Keratinocyte (primary cell): ENCODE measurements at regions not wholly inside any gene's neighbourhood (a gene's known extent, or its start where the extent isn't known, plus 50 kb on each side); places are given as distances from the start of the nearest gene placed in this dataset.

ENCODE experiments used
- DNase-seq: peaks from one replicate; pipeline ENCODE4 v3.0.0-alpha.2; 2011; ENCODE audit warnings: low read depth, missing footprints, low spot score
- FAIRE-seq: peaks from 2 replicates; lab custom pipeline; 2011; peaks lifted over from hg19 to GRCh38; lab: Jason Lieb, UNC
- H2AFZ ChIP-seq: 2 replicates; pipeline ENCODE4 v1.6.0; 2012; ENCODE audit warnings: low read length, control low read depth, inconsistent platforms; ENCODE audit not compliant: control insufficient read depth
- H3K27ac ChIP-seq: 2 replicates; pipeline ENCODE4 v1.5.1; 2011; ENCODE audit warnings: low read length; ENCODE audit not compliant: control insufficient read depth, insufficient read depth
- H3K27me3 ChIP-seq: 3 replicates; pipeline ENCODE4 v1.6.0; 2011; ENCODE audit warnings: low read length; ENCODE audit not compliant: control insufficient read depth, insufficient read depth; ENCODE audit errors: extremely low read depth
- H3K36me3 ChIP-seq, 2 experiments: 2 replicates in 1 of 2; 3 replicates in 1 of 2; pipeline ENCODE4 v1.5.1; 2011; ENCODE audit warnings: low read length in 2 of 2, mild to moderate bottlenecking in 1 of 2; ENCODE audit not compliant: control insufficient read depth in 2 of 2, insufficient read depth in 2 of 2; ENCODE audit errors: extremely low read depth in 1 of 2
- H3K4me1 ChIP-seq: 3 replicates; pipeline ENCODE4 v1.5.1; 2011; ENCODE audit warnings: low read length; ENCODE audit not compliant: control insufficient read depth, insufficient read depth; ENCODE audit errors: extremely low read depth
- H3K4me2 ChIP-seq: 3 replicates; pipeline ENCODE4 v1.6.0; 2011; ENCODE audit warnings: low read depth, low read length; ENCODE audit not compliant: control insufficient read depth, insufficient read depth; ENCODE audit errors: extremely low read depth
- H3K4me3 ChIP-seq, 3 experiments: fragments of 200-600 bp in 1 of 3; sonication (generic) in 1 of 3; 2 replicates in 2 of 3; 3 replicates in 1 of 3; pipeline ENCODE4 v1.5.1; 2011 to 2016; ENCODE audit warnings: low read length in 3 of 3, mild to moderate bottlenecking in 3 of 3, control low read depth in 2 of 3, inconsistent platforms in 1 of 3, low read depth in 1 of 3, mixed read lengths in 1 of 3, mixed run types in 1 of 3, moderate library complexity in 1 of 3; ENCODE audit not compliant: control insufficient read depth in 2 of 3, insufficient read depth in 2 of 3; ENCODE audit errors: extremely low read depth in 1 of 3
- H3K79me2 ChIP-seq: 2 replicates; pipeline ENCODE4 v1.6.0; 2012; ENCODE audit warnings: low read length; ENCODE audit not compliant: control insufficient read depth, insufficient read depth
- H3K9ac ChIP-seq: 3 replicates; pipeline ENCODE4 v1.6.0; 2011; ENCODE audit warnings: low read length; ENCODE audit not compliant: control insufficient read depth, insufficient read depth; ENCODE audit errors: extremely low read depth
- H3K9me1 ChIP-seq: 3 replicates; pipeline ENCODE4 v1.6.0; 2011; ENCODE audit warnings: low read length; ENCODE audit not compliant: control insufficient read depth, insufficient read depth; ENCODE audit errors: extremely low read depth
- H3K9me3 ChIP-seq: 2 replicates; pipeline ENCODE4 v1.5.1; 2012; ENCODE audit warnings: low read depth, low read length; ENCODE audit not compliant: control insufficient read depth
- H4K20me1 ChIP-seq: 3 replicates; pipeline ENCODE4 v1.6.0; 2011; ENCODE audit warnings: low read length; ENCODE audit not compliant: control insufficient read depth, insufficient read depth; ENCODE audit errors: extremely low read depth
- EZH2 ChIP-seq: IDR thresholded peaks from one replicate; pipeline ENCODE4 v1.6.1; 2012; ENCODE audit warnings: inconsistent platforms, mild to moderate bottlenecking, low read length, moderate library complexity
- dilution Hi-C: fragments of 300-500 bp; cut with MboI; formaldehyde crosslinking; loops from one replicate; pipeline ENCODE4 v1.7.0; 2020; ENCODE audit warnings: low sequenced_read_pairs; ENCODE audit not compliant: extremely low pct_ligation_motif_present
- TF ChIP-seq, protein P1 (sequence below), 3 experiments: IDR thresholded peaks in 1 of 3; conservative IDR thresholded peaks in 1 of 3; optimal IDR thresholded peaks in 1 of 3; 2 replicates in 2 of 3; 3 replicates in 1 of 3; pipeline versions ENCODE3 to v1.5.1; 2011; ENCODE audit warnings: low read length in 3 of 3, mild to moderate bottlenecking in 3 of 3, moderate library complexity in 2 of 3, control low read depth in 1 of 3, inconsistent platforms in 1 of 3; ENCODE audit not compliant: insufficient read depth in 2 of 3; ENCODE audit errors: extremely low read depth in 1 of 3

DNA sequence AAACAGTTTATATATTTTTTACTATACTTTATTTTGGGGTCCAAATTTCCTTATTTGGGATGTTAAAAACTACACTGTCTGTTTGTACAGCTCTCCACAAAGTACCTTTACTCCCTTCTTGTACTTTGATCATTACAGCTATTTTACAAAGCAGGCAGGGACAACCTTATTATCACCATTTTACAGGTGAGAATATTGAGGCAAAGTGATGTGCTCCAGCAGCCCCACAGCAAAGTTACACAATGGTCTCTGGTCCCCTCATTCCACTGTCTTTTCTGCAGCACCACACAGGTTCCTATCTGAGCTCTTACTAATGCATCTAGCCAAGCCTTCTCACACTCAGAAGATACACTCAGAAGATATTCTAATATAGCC, 457.3 kb downstream of the RASEF start:
- TF ChIP-seq, protein P1, sequence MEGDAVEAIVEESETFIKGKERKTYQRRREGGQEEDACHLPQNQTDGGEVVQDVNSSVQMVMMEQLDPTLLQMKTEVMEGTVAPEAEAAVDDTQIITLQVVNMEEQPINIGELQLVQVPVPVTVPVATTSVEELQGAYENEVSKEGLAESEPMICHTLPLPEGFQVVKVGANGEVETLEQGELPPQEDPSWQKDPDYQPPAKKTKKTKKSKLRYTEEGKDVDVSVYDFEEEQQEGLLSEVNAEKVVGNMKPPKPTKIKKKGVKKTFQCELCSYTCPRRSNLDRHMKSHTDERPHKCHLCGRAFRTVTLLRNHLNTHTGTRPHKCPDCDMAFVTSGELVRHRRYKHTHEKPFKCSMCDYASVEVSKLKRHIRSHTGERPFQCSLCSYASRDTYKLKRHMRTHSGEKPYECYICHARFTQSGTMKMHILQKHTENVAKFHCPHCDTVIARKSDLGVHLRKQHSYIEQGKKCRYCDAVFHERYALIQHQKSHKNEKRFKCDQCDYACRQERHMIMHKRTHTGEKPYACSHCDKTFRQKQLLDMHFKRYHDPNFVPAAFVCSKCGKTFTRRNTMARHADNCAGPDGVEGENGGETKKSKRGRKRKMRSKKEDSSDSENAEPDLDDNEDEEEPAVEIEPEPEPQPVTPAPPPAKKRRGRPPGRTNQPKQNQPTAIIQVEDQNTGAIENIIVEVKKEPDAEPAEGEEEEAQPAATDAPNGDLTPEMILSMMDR (optimal IDR thresholded peaks at IDR 0.05 in 1 of 3, IDR thresholded peaks at IDR 0.05 in 1 of 3, conservative IDR thresholded peaks at IDR 0.05 in 1 of 3; ENCODE audit: extremely low read depth in 1 of 3, insufficient read depth in 2 of 3, low read length in 3 of 3), result no peak
- no peak for TF ChIP-seq EZH2
- FAIRE-seq, result no peak
- dilution Hi-C loops, result no loop called here

DNA sequence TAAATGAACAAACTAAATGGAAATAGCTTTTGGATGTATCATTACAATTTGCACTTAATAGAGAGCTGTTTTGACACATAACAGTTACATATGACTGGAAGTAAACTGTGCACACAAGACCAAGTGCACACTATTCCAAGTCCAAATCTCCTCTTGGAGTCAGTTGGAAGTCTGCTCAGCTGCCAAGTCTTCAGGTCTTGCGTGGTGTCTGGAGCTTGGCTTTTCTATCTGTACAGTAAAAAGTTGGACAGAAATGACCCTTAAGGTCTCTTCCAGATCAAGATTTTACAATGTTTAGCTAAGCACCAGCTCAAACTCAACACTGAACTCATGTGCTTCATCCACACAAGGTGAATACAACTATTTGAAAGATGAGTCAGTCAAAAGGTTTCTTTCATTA, 456.9 kb downstream of the RASEF start:
- no peaks in the 10 kb centered on the region for H3K4me1 ChIP-seq
- no peaks in the 10 kb centered on the region for H3K79me2 ChIP-seq
- H3K27me3 ChIP-seq, result no peaks in the 10 kb centered on the region
- H3K9me3 ChIP-seq, result no peaks in the 10 kb centered on the region
- no peak overlapping the region for H2AFZ ChIP-seq
- no peaks in the 10 kb centered on the region for H4K20me1 ChIP-seq
- no peaks in the 10 kb centered on the region for H3K9me1 ChIP-seq
- H3K27ac ChIP-seq, result no peak overlapping the region
- H3K9ac ChIP-seq, result no peak overlapping the region
- H3K4me2 ChIP-seq, result no peak overlapping the region
- no peak for FAIRE-seq
- dilution Hi-C loops, result no loop called here
- H3K4me3 ChIP-seq, result no peak overlapping the region
- H3K36me3 ChIP-seq, result no peaks in the 10 kb centered on the region
- DNase-seq, result no peak
- no peak for TF ChIP-seq EZH2
- TF ChIP-seq, protein P1 (optimal IDR thresholded peaks at IDR 0.05 in 1 of 3, IDR thresholded peaks at IDR 0.05 in 1 of 3, conservative IDR thresholded peaks at IDR 0.05 in 1 of 3; ENCODE audit: extremely low read depth in 1 of 3, insufficient read depth in 2 of 3, low read length in 3 of 3), result no peak

More for the DNA sequence above, 457.3 kb downstream of the RASEF start:
- Histone ChIP-seq H3K9ac (no peak overlapping the region), H3K9me1 (no peaks in the 10 kb centered on the region), H3K36me3 (no peaks in the 10 kb centered on the region), H2AFZ (no peak overlapping the region), H4K20me1 (no peaks in the 10 kb centered on the region), H3K27me3 (no peaks in the 10 kb centered on the region), H3K9me3 (no peaks in the 10 kb centered on the region), H3K4me1 (no peaks in the 10 kb centered on the region), H3K27ac (no peak overlapping the region), H3K4me3 (no peak overlapping the region), H3K79me2 (no peaks in the 10 kb centered on the region), H3K4me2 (no peak overlapping the region)
- DNase-seq, result no peak
